Ovary (tissue), 7 donors: ENCODE measurements at regions not wholly inside any gene's neighbourhood (a gene's known extent, or its start where the extent isn't known, plus 50 kb on each side); places are given as distances from the start of the nearest gene placed in this dataset.

Experiments
- DNase-seq, 5 donors: peaks; one replicate each; pipeline ENCODE4 v3.0.0-alpha.2; 2019 to 2020
- H3K27ac ChIP-seq, 2 donors: fragments of 200-600 bp; one replicate each; pipeline versions ENCODE4 v1.5.1 to v1.8.0; 2019 to 2022
- H3K27me3 ChIP-seq: fragments of 200-600 bp; one replicate; pipeline ENCODE4 v1.8.0; 2022
- H3K36me3 ChIP-seq: fragments of 200-600 bp; sonication (generic); one replicate; pipeline ENCODE4 v1.5.1; 2019
- H3K4me1 ChIP-seq: one replicate; pipeline ENCODE4 v1.8.1; 2013; ENCODE audit warnings: mild to moderate bottlenecking, moderate library complexity; ENCODE audit not compliant: insufficient read depth
- H3K4me3 ChIP-seq: fragments of 200-600 bp; sonication (generic); one replicate; pipeline ENCODE4 v1.5.1; 2017
- H3K9me3 ChIP-seq, 2 donors: fragments of 200-600 bp in 1 of 2; sonication (generic) in 1 of 2; one replicate each; pipeline versions ENCODE4 v1.5.1 to v1.8.1; 2013 to 2019; ENCODE audit warnings: mild to moderate bottlenecking in 1 of 2, moderate library complexity in 1 of 2
- EP300 ChIP-seq: sonication (generic); formaldehyde crosslinking; IDR thresholded peaks from one replicate; pipeline ENCODE4 v1.6.1; 2017; ENCODE audit warnings: antibody characterized with exemption
- POLR2A ChIP-seq: fragments of 450-650 bp; IDR thresholded peaks from one replicate; pipeline ENCODE4 v1.6.1; 2017; ENCODE audit warnings: antibody characterized with exemption, mild to moderate bottlenecking, moderate library complexity
- WGBS, 3 donors: extraction: QIAGEN DNeasy Blood & Tissue Kit in 1 of 3; methylation state at CpG; one replicate each; pipeline versions ENCODE4 v1.1.5 to v1.1.7; 2013 to 2017; 5-methylcytosine and 5-hydroxymethylcytosine counted together
- intact Hi-C, 4 donors: fragments of 100-400 bp; cut with DNase I; formaldehyde crosslinking; loops; one replicate each; pipeline versions ENCODE4 v1.11.0 to v1.15.1; 2022 to 2023
- TF ChIP-seq, protein P1 (sequence below), 3 donors: fragments of 450-650 bp in 2 of 3; fragments of 200-600 bp in 1 of 3; IDR thresholded peaks; one replicate each; pipeline versions ENCODE4 v1.5.1 to v1.8.0; 2016 to 2022; ENCODE audit warnings: antibody characterized with exemption in 3 of 3, mild to moderate bottlenecking in 1 of 3
- donor health status: DM: no; HTN: no; CAD: no; lungs with moderate emphysema.
- donor health status: DM: no; HTN: no; CAD: no.
- donor health status: Bipolar disorder and iron deficiency.
- donor health status: DM: no; HTN: no; CAD: no.
- donor health status: DM: yes; HTN: yes; CAD: no.

- H3K4me1 ChIP-seq: no peaks in the 10 kb centered on the region
- 43 to 47% (median 43%) methylated on average over 2 of the region's 2 CpGs for WGBS, 3 donors
- TF ChIP-seq, protein P1, sequence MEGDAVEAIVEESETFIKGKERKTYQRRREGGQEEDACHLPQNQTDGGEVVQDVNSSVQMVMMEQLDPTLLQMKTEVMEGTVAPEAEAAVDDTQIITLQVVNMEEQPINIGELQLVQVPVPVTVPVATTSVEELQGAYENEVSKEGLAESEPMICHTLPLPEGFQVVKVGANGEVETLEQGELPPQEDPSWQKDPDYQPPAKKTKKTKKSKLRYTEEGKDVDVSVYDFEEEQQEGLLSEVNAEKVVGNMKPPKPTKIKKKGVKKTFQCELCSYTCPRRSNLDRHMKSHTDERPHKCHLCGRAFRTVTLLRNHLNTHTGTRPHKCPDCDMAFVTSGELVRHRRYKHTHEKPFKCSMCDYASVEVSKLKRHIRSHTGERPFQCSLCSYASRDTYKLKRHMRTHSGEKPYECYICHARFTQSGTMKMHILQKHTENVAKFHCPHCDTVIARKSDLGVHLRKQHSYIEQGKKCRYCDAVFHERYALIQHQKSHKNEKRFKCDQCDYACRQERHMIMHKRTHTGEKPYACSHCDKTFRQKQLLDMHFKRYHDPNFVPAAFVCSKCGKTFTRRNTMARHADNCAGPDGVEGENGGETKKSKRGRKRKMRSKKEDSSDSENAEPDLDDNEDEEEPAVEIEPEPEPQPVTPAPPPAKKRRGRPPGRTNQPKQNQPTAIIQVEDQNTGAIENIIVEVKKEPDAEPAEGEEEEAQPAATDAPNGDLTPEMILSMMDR (IDR thresholded peaks at IDR 0.05): no peak
- TF ChIP-seq POLR2A (no peak), EP300 (no peak)
- DNase-seq: no peak
- intact Hi-C loops: no loop called here
- H3K36me3 ChIP-seq: no peaks in the 10 kb centered on the region
- H3K27ac ChIP-seq: no peak overlapping the region
- H3K4me3 ChIP-seq: no peak overlapping the region
- H3K27me3 ChIP-seq: no peaks in the 10 kb centered on the region
- H3K9me3 ChIP-seq: no peaks in the 10 kb centered on the region
Observed at GRCh38 chr2:5290900-5291546, 401.2 kb upstream of the SOX11 start.

DNA sequence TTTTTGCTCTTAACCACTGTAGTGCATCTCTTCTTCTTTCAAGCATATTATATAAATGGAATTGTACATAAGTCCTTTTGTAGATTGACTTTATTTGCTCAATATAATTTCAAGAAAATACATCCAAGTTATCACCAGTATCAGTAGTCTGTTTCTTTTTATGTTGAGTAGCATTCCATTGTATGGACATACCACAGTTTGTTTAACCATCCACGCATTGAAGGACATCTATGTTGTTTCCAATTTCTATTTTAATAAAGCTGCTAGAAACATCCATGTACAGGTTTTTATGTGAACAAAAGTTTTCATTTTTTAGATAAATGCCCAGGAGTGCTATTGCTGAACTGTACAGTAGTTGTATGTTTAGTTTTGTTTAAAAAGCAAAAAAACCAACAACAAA is 387.5 kb upstream of the SOX11 start:
- intact Hi-C loops: no loop called here
- Histone ChIP-seq H3K4me3 (no peak overlapping the region), H3K27ac (no peak overlapping the region), H3K4me1 (no peaks in the 10 kb centered on the region), H3K36me3 (no peaks in the 10 kb centered on the region), H3K9me3 (no peaks in the 10 kb centered on the region), H3K27me3 (no peaks in the 10 kb centered on the region)
- TF ChIP-seq EP300: no peak
- TF ChIP-seq, protein P1 (IDR thresholded peaks at IDR 0.05): no peak
- no peak for TF ChIP-seq POLR2A
- no peak for DNase-seq
- WGBS, 3 donors: 93 to 98% (median 95%) methylated on average over 1 of the region's 1 CpG

DNA sequence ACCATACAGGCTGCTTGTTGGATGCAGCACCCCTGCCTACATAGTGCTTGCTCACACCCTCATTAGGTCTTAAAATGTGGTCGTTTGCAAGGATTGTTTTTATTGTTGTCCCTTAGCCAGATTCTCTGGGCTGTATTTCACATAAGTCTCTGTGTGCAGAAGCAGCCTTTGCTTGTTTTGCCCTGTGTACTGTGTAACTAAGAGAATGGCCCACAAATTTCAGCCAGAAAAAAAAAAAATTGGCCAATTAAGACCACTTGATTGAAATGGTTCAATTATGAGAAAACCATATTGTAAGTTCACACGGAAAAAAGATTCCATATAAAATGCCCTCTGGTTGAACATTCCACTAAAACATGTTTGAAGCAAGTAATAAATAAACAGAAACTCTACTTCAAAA is 377.1 kb upstream of the SOX11 start:
- Histone ChIP-seq H3K4me3 (no peak overlapping the region), H3K36me3 (no peaks in the 10 kb centered on the region), H3K9me3 (no peaks in the 10 kb centered on the region), H3K27me3 (no peaks in the 10 kb centered on the region), H3K27ac (no peak overlapping the region), H3K4me1 (no peaks in the 10 kb centered on the region)
- 34 to 40% (median 34%) methylated on average over 2 of the region's 2 CpGs for WGBS, 3 donors
- no peak for DNase-seq
- intact Hi-C loops: no loop called here
- TF ChIP-seq, protein P1 (IDR thresholded peaks at IDR 0.05): no peak
- TF ChIP-seq POLR2A (no peak), EP300 (no peak)

DNA sequence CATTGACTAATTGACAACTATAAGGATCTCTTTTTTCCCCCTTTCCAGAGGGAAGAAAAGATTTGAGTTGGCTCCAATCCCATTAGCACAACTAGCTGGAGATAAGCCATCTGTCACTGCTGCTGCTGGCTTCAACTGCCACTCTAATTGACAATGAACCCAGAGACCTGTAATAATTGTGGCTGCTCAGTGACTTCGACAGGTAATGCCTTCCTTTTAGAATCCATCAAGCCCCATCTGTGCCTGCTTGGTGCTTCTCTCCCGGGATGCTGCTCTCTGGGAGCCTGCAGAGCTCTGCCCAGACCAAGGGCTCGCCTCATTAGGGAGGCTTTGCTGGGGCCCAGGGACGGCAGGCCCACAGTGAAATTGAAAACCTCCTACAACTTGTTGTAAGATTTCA is 376.7 kb upstream of the SOX11 start:
- Histone ChIP-seq H3K27me3 (no peaks in the 10 kb centered on the region), H3K4me3 (no peak overlapping the region), H3K9me3 (no peaks in the 10 kb centered on the region), H3K27ac (no peak overlapping the region), H3K36me3 (no peaks in the 10 kb centered on the region), H3K4me1 (no peaks in the 10 kb centered on the region)
- TF ChIP-seq, protein P1 (IDR thresholded peaks at IDR 0.05): no peak
- TF ChIP-seq POLR2A (no peak), EP300 (no peak)
- no peak for DNase-seq
- 76 to 79% (median 78%) methylated on average over 4 of the region's 4 CpGs for WGBS, 3 donors
- intact Hi-C loops: no loop called here
